GM18498 (cell line): ENCODE measurements at regions not wholly inside any gene's neighbourhood (a gene's known extent, or its start where the extent isn't known, plus 50 kb on each side); places are given as distances from the start of the nearest gene placed in this dataset.

Source experiments
- ATAC-seq: cut with Tn5 transposase; IDR thresholded peaks from one replicate; pipeline ENCODE4 v1.9.1; 2021; ENCODE audit warnings: mild to moderate bottlenecking, moderate library complexity; ENCODE audit not compliant: unreplicated experiment

DNA sequence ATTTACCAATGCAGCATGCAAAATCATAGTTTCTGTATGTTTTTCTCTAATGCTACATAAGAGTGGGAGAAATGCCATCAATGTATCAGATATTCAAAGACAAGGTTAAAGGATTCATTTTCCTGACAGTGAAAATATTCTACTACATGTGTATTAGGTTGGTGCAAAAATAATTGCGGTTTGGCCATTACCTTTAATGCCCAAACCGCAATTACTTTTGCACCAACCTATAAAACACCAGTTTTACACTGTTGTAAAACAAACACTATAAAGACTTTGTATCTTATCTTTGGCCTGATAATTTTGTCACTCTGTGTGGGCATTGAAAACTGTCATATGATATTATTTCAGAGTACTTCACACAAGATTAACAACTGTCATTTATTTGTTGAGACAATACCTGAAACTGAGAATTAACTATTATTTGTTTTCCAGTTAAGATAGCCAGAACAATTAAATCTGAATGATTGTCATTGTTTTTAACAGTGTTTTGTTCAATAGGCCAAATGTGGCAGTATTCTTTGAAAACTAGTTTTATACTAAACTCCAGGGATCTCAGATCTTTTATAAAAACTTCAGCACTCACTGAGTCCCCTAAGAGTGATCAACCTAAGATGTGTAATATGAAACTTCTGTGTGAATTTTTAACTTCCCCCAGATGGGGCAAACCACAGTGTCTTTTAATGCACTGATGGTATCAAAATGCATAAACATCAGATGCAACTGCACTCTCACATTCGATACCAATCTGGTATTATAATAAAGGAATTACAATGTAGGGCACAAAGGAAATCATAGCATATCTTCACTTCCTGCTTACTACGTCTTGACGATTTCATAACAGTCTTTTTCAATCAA, 53.8 kb upstream of the FBN2 start:
- ATAC-seq = no peak

DNA sequence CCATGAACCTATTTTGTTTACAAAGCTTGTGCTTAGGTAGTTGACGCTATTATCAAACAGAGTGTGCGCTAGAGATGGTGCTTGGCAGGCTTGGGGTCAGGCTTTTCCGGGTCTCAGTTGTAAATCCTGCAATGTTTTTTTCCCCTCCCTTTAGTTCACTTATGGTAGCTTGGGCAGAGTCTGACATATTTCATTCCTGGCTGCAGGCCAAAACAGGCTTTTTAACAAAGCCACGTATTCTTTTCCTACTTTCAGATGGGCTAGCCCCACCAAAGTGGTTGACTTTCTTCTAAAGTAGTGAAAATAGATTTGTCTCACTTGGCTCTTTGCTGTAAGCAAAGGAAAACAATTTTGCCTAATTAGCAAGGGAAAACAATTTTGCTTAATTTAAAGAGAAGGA, 58.0 kb upstream of the FBN2 start:
- no peak for ATAC-seq

DNA sequence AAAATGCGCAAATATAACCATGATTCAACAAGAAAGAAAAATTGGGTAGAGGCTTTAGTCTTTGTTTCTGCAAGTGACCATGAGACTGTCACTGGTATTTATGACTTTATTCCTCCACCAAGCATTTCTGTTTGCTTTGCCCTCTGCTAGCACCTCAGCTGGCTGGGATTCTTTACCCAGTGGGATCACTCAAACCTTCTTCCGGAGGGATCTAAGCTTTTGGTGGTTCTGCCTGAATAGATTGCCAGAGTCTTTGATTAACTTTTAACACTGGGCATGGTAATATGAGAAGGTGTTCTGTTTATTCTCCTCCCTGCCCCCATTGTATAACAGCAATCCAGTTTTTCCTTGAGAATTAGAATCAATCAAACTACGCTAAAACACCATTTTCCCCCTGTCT, 59.1 kb upstream of the FBN2 start:
- ATAC-seq = no peak

DNA sequence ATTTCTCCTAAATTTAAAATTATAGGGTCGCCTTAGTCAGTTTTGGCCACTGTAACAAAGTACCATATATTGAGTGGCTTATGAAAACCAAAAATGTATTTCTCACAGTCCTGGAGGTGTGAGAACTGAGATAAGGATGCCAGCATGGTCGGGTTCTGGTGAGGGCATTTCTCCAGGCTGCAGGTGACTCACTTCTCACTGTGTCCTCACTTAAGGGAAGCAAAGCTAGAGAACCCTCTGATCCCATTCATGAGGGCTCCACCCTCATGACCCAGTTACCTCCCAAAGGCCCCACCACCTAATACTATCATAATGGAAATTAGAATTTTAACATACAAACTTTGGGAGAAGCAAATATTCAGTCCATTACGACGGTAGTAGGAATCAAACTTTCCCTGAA, 75.1 kb upstream of the FBN2 start:
- ATAC-seq = no peak

DNA sequence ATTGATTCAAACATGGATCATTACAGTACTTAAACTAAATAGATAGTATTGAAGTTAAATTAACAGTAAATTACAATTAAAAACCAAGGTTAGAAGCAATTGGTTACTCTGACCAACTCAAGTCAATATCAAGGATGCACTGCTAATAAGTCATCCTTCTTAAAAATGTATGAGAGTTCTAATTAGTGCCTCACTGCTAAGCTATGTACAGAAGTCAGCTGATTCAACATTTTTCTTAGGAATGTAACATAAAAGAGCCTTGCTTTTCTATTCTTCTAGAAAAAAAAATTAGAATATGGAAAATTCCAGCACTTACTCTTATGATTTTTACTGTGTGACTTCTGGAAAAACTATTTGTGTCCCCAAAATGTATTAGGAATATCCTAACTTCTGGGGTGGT, 75.7 kb upstream of the FBN2 start:
- ATAC-seq = no peak

DNA sequence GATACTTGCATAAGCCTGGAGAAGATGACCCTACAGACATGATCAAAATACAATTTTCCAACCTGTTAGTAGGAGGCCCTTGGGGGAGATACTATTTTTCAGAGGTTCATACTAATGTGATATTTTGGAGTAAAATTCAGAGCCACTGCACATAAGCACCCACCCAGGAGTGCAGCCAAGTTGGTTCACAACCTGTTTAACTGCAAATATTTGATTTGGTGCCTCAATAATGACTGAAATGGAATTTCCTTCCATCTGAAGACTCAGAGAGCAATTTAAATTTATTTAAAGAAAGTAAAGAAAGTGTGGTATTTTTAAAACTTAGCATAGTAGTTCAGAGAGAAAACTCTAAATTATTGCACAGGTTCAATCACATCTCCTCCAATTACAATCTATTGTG, 77.5 kb upstream of the FBN2 start:
- no peak for ATAC-seq

DNA sequence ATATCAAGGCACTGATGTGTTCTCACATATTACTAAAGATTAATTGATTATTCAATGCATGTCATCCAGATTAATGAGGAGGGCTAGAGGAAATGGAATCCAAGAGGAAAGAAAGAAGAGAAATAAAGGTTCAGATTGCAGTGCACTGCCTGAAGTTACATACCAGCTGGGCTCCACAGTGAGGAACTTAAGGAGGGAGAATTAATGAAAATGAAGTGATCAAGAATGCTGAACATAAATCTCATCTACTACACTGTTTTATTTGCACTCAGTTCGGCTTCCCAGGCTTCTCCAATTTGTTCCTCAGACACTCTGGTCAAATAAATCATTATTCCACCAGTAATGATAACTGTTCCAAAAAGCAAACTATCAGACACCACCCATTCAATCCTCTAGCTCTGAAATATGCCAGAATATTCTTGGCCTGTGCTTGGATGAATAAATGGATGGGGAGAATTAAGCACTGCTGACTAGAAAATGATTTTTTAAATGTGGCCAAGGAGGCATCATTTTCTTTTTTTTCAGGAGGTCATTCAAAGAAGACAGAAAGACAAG, 88.6 kb upstream of the FBN2 start:
- no peak for ATAC-seq

DNA sequence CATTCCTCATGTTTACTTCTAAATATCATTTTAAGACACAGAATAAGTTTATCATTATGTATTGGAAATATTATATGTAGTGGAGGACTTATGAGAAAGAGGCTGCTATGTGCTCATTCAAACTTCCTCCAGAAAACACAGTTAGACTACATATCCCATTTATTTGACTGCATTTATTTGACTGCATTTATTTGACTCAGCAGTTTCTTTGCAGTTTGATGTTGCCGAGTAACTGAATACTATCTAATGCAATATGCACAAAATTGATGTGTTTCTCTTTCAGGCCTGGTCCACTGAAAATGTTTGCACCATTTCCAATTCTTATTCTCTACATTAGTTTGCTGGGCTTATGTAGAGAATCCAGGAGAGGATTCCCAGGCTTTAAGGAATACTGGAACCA, 89.9 kb upstream of the FBN2 start:
- no peak for ATAC-seq

DNA sequence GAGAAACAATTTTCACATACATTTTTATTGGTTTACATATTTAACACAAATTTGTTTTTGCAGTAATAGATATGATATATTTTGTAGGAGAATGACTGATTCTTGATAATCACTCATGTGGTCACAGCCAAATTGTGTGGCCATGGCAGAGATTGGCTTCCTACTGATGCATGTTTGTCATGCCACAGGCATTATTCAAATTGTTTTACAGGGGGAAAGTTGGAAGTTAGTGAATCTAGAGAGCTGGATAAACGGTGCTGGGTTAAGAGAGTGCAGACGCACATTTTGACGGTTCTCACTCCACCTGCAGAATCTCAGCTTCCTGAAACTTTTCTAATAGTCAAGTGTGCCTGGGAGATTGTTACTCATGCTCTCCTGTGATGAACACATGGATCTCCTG, 91.1 kb upstream of the FBN2 start:
- ATAC-seq = no peak

DNA sequence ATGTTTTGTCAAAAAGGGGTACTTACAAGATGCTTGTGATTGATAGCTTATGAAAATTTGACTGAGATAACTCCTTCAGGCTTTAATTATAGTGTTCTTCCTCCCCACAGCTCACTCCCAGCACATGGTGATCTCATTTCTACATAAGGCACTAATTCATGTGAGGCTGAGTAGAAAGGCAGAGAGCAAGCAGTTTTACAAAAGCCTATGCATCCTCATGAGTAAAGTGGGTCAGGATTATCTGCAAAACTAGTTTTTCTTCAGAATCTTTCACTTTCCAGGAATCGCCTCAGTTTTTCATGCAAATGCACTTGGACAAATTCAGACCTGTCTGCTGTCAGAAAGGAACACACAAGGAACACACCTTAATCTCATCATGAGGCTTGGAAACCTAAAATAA, 92.1 kb upstream of the FBN2 start:
- ATAC-seq = no peak

DNA sequence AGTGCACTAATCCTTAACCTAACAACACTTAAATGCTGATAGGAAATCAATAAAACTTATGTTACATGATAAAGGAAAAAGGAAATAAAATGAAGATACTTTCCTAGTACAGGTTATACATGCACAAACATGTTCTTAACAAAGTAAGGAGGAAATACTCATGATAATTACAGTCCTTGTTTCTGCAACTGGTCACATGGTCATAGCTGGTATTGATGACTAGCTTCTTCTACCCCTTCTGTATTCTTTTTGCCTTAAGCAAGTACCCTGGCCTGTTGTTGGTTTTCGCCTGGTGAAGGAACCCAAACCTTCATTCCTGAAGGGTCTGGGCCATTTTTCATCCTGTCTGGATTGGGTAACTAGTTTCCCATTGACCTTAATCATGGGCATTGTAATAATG, 93.7 kb upstream of the FBN2 start:
- no peak for ATAC-seq

DNA sequence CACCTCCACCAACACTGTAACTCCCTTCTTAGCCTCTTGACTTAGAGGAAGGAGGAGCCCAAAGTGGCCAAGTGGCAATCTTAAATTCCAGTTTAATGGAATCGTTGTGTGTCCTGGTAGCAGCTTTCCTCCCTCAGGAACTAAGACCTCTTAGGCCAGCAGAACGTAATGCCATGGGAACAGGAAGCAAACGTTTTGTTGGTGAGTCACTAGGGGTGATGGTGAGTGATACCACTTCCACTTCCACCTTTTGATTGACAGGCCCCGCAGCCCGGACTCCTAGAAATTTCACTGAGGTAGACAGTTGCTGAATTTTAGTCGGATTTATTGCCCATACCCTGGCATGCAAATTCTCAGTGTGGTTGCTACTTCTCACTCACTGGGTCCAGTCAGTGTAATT, 94.2 kb upstream of the FBN2 start:
- no peak for ATAC-seq

DNA sequence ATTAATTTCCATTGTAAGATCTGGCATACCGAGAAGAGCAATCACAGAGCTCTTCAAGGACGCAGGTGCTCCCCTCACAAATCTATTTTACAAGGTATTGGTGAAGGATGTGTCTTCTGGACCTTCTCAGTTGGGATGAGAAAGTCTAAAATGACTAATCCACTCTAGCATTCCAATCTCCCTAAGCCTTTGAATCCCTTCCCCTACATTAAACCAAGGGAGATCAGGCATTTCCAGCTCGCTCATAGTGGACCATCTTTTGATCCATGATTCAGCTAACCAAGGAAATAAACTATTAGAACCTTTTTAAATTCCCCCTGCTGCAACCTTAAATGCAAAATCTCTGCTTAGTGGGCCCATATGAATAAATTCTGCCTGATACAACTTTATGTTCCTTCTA, 95.9 kb upstream of the FBN2 start:
- ATAC-seq = no peak

DNA sequence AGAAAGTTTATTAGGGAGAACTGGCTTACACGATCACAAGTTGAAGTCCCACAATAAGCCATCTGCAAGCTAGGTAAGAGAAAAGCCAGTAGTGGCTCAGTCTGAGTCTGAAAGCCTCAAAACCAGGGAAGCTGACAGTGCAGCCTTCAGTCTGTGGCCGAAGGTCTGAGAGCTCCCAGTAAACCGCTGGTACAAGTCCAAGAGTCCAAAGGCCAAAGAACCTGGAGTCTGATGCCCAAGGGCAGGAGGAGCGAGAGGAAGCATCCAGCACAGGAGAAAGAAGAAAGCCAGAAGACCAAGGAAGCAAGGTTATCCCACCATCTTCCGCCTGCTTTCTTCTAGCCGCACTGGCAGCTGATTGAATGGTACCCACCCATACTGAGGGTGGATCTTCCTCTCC, 97.3 kb upstream of the FBN2 start:
- ATAC-seq = no peak

DNA sequence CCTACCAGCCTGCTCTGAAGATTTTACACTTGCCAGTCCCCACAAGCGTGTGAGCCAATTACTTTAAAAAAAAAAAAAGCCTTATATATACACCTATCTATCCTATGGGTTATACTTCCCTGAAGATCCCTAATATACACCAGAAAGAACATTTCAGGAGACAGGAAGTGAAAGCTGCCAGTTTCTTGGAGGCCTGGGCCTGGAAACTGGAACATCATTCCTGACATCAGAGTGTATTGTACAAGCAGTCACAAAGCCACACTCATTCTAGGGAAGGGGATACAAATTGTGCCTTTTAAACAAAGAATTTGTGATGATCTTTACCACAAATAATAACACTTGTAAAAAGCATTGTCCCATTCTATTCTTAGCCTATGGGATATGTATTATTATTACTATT, 98.3 kb upstream of the FBN2 start:
- no peak for ATAC-seq

DNA sequence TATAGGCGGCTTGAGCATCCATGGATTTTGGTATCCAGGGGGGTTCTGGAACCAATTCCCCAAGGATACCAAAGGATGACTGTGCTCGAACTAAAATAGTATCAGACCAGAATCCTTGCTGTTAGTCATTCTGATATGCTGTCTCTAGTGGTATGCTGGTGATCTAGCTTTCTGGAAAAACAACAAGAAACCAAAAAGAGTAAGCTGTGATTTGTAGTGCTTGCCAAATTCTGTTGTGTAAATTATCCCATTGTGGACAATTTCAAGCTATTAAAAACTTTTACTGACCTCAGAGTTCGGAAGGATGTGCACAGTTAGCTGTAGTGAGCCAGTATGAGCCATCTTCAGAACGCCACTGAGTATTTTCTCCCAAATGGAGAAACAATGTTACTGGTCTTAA, 99.0 kb upstream of the FBN2 start:
- no peak for ATAC-seq

DNA sequence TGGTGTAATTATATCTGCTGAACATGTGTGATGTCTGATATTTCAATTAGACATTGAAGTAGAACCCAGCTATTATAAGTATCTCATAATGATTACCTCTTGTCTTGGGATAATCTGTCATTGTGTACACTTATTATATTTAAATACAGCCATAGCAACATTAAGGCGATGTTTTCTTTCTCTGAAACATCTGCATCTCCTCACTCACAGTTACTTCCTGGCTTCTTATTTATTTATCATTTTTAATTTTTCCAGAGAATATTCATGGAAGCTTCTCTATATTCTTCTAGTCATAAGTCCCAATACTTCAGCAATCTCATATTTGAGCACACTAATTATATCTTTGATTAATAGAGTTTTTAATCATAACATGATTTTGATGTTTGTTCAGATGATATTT, 103.8 kb upstream of the FBN2 start:
- no peak for ATAC-seq

DNA sequence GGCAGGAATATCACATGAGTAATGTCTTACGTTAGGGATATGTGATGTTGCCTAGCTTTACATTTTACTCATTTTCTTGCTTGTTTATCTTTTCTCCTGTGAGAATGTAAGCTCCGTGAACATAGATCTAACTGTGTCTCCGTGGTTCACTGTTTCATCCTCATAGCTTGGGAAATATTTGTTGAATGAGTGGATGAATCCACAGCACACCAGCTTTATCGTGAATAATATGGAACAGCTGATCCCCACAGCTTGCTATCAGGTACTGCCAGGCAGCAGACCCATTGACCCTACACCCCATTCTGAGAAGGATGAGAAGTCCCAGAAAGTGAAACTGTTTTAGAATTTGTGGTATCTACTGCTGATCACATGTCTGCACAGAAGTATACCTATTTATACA, 106.8 kb upstream of the FBN2 start:
- ATAC-seq = peak; percentile 52

DNA sequence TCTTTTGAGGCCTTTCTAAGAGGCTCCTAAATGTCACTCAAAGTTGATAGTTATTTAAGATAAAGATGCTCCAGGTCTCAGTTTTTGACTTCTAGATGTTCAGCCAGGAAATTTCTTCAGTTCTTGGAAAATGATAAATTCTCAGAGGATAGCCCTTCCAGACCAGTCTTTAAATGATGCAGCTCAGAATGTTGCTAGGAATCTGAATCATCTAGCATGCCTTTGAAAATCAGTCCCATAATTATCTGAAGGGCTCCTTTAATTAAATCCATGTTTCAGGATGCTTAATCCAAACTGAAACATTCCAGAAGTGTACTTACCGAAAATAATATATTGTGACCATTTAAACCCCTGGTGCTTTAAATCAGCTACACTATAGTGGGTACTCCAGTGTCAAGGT, 107.5 kb upstream of the FBN2 start:
- ATAC-seq = no peak

DNA sequence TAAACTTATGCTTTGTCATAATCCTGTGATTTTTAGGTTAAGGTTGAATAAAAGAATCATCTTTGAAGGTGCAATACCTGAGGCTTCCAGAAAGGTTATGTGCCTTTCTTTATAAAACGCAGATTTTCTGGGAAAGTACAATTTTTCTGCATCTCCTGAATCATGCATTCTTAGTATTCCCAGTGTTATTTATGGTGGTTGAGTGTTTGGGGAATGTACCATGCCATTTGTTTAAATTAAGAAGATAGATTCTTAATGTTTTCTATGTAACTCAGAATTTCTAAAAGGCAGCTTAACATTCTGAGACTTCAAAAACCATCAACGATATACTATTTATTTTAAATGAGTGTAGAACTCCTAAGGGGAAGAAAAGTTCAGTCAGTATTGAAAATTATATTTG, 108.1 kb upstream of the FBN2 start:
- ATAC-seq = no peak

DNA sequence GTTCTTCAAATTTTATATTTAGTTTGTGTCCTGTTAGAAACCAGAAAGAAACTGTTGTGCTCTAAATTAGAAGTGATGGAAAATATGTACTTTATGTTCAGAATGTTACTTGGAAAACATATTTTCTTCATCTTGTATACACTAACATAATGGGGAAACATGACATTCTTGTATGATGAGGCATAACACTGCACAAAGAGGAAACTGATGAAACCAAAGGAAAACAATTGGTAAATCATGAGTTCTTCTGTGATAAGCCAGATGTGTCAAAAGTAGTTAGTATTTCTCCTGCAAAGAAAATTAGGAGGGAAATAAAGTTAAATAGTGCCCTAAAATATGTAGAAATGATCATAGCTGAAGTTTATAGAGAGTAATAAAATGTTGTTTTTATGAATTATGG, 111.1 kb upstream of the FBN2 start:
- no peak for ATAC-seq

DNA sequence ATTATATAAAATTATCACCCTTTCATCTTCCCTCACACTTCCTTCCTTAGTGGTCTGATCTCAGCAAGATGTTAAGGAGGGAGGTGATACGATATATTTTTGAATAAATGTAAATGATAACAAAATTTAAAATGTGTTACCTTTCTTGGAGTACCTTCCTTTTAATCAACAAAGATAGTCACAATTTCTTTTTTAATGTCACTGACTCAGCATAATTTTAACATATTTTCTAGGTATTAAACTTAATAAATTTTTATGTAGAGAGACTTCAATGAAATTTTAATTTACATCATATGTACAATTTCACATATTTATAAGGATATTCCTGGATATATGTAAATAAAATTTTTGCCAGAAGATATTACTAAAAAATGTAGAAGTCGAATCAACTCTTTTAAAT, 125.0 kb upstream of the FBN2 start:
- ATAC-seq = no peak

DNA sequence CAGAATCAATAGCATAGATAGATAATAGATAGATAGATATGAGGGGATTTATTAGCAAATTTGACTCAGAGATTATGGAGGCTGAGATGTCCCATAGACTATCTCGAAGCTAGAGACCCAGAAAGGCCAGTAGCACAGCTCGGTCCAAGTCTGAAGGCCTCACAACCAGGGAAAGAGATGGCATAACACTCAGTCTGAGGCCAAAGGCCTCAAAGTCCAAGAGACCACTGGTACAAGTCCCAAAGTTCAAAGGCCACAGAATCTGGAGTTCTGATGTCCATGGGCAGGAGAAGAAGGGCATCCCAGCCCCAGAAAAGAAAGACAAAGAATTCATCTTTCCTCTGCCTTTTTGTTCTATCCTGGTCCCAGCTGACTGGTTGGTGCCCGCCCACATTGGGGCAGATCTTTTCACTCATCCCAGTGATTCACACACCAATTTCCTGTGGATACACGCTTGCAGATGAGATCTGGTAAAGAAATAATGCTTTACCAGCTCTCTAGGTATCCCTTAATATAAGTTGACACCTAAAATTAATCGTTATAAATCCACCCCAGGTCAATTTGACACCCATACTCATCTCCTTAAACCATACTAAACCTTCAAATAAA, 127.8 kb upstream of the FBN2 start:
- no peak for ATAC-seq
